Activated T-helper 1 cell treated with anti-CD3 and anti-CD28 coated beads, Interleukin-12 subunit alpha, Interleukin-12 subunit beta, Interleukin-2, Interleukin-4 antibody, amounts not matched to agents 30 ng/mL and 10 ng/mL and 1 ng/mL, durations not matched to agents 14 hours and 24 hours and 36 hours (primary cell): ENCODE measurements at regions not wholly inside any gene's neighbourhood (a gene's known extent, or its start where the extent isn't known, plus 50 kb on each side); places are given as distances from the start of the nearest gene placed in this dataset.
"Not testable (repeated sequence)": the region's sequence is repeated elsewhere in the genome, so short reads cannot be mapped to it uniquely, and the experiment has no call there.

Experiments
- DNase-seq: peaks from one replicate; pipeline ENCODE4 v3.0.0; 2021; ENCODE audit warnings: low spot score
- H3K27ac Mint-ChIP-seq: one replicate; pipeline ENCODE4 v1.8.0; 2021; ENCODE audit warnings: mild to moderate bottlenecking, mixed read lengths
- H3K27me3 Mint-ChIP-seq: one replicate; pipeline ENCODE4 v1.8.0; 2022; ENCODE audit warnings: mild to moderate bottlenecking, moderate library complexity, mixed read lengths; ENCODE audit not compliant: insufficient read depth
- H3K36me3 Mint-ChIP-seq: one replicate; pipeline ENCODE4 v1.8.0; 2021; ENCODE audit warnings: low read depth, mixed read lengths
- H3K4me1 Mint-ChIP-seq: one replicate; pipeline ENCODE4 v1.8.0; 2021; ENCODE audit warnings: low read depth, mixed read lengths
- H3K4me3 Mint-ChIP-seq: one replicate; pipeline ENCODE4 v1.8.0; 2021; ENCODE audit warnings: mild to moderate bottlenecking, moderate library complexity, mixed read lengths
- H3K9me3 Mint-ChIP-seq: one replicate; pipeline ENCODE4 v1.8.0; 2021; ENCODE audit warnings: mixed read lengths
- intact Hi-C: fragments of 100-400 bp; cut with micrococcal nuclease; formaldehyde crosslinking; loops from one replicate; pipeline ENCODE4 v1.15.1; 2024

DNA sequence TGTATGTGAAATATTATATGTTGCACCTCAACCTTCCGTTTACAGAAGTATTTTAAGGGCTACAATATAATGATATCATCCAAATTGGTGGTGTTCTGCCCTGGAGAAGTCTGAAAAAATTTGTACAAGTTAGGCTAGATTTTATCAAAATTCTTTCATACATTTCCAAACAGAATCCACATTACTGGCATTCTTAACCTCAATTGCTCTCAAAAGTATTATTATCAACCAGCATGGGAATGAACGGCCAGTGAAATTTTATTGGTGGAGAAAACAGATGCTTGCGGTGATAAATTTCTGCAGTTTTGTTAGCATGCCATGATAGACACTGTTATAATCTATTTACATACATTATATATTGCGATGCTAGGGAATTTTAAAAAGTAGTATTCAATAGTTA is 88.3 kb upstream of the TFPI start:
- no peaks in the 10 kb centered on the region for H3K36me3 Mint-ChIP-seq
- intact Hi-C loops: no loop called here
- H3K9me3 Mint-ChIP-seq: no peaks in the 10 kb centered on the region
- DNase-seq: no peak
- H3K27me3 Mint-ChIP-seq: no peaks in the 10 kb centered on the region
- H3K4me1 Mint-ChIP-seq: no peaks in the 10 kb centered on the region
- H3K27ac Mint-ChIP-seq: no peak overlapping the region
- H3K4me3 Mint-ChIP-seq: no peak overlapping the region

- Mint-ChIP-seq H3K27ac (no peak overlapping the region), H3K36me3 (no peaks in the 10 kb centered on the region), H3K27me3 (no peaks in the 10 kb centered on the region), H3K4me1 (no peaks in the 10 kb centered on the region), H3K4me3 (no peak overlapping the region), H3K9me3 (no peaks in the 10 kb centered on the region)
- intact Hi-C loops: no loop called here
- DNase-seq: no peak
Measured at GRCh38 chr2:187644486-187644885, 90.3 kb upstream of the TFPI start.

DNA sequence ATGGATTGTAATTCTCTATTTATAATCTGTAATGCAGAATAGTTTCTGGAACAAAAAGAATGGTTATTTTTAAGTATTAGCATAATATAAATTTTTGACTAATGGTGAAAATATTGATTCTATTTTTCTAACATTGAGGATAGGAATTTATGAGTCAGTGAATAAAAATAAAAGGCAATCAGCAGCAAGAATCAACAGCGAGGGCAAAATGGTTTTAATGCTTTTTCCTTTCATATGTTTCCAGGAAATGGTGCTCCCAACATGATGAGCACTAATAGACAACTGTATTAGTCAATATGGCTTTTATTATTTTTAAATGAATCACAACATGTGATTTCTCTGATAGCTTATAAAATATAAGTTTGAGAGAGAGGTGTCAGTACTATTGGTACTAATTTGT is 90.7 kb upstream of the TFPI start:
- Mint-ChIP-seq H3K4me3 (no peak overlapping the region), H3K27ac (no peak overlapping the region), H3K4me1 (no peaks in the 10 kb centered on the region), H3K9me3 (no peaks in the 10 kb centered on the region), H3K36me3 (no peaks in the 10 kb centered on the region), H3K27me3 (no peaks in the 10 kb centered on the region)
- intact Hi-C loops: no loop called here
- DNase-seq: no peak

DNA sequence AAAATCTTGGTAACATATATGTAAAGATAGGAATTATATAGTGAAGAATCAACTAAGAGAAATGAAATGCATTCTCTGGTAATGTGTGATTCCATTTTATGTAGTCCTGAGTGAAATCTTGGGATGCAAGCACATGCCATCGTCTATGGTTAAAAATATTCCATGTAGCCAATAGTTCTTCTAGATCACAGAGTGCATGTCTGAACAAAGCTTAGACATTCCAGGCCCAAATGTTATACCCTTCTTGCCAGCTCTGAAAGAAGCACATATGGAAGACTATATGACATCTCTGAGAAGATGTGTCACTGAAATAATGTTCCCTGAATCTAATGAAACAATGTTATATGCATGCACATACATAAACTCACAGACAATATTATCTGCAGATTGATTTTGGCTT is 92.3 kb upstream of the TFPI start:
- Mint-ChIP-seq H3K27me3 (no peaks in the 10 kb centered on the region), H3K9me3 (no peaks in the 10 kb centered on the region), H3K4me1 (no peaks in the 10 kb centered on the region), H3K36me3 (no peaks in the 10 kb centered on the region), H3K27ac (no peak overlapping the region), H3K4me3 (no peak overlapping the region)
- intact Hi-C loops: no loop called here
- DNase-seq: no peak

DNA sequence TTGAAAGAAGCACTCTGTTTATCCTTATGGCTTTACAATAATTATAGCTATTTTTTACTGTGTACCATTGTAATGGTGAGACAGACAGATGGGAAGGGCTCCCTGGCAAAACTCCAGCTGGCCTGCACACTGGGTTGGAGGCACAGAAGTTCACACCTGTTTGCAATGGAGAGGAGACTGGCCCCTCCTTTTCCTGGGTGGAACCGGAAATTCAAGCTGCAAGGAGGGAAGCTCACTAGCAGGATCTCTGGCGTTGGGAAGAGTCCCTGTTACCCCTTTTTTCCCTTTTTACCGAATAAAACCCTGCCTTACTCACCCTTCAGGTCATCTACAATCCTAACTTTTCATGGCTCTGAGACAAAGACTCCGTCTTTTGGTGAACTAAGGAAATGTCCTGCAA is 100.3 kb upstream of the TFPI start:
- H3K36me3 Mint-ChIP-seq: no peaks in the 10 kb centered on the region
- intact Hi-C loops: no loop called here
- H3K4me3 Mint-ChIP-seq: no peak overlapping the region
- H3K27me3 Mint-ChIP-seq: no peaks in the 10 kb centered on the region
- H3K27ac Mint-ChIP-seq: no peak overlapping the region
- H3K4me1 Mint-ChIP-seq: no peaks in the 10 kb centered on the region
- no peak for DNase-seq
- no peaks in the 10 kb centered on the region for H3K9me3 Mint-ChIP-seq

DNA sequence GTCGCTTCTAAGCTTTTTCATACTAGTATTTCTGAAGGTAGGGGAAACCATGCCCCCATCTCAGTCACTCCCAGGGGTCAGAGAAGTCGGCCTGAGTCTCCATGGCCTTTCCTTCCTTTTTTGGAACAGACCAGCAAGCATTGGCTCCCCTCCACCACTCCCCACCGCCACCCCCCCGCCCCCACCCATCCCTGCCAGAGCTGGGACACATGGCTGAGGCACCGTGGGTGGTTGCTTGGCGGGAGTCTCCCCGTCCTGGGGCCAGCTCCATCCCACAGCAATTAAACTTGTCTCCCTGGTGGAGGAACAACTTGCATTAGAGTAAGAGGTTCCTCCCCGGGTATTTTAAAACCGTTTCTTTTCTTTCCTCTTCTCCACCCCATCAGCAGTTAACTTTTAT is 100.8 kb upstream of the TFPI start:
- H3K27me3 Mint-ChIP-seq: no peaks in the 10 kb centered on the region
- no peak overlapping the region for H3K27ac Mint-ChIP-seq
- intact Hi-C loops: no loop called here
- H3K4me1 Mint-ChIP-seq: no peaks in the 10 kb centered on the region
- H3K4me3 Mint-ChIP-seq: no peak overlapping the region
- DNase-seq: no peak
- H3K36me3 Mint-ChIP-seq: no peaks in the 10 kb centered on the region
- H3K9me3 Mint-ChIP-seq: no peaks in the 10 kb centered on the region

- Mint-ChIP-seq H3K9me3 (no peaks in the 10 kb centered on the region), H3K27ac (no peak overlapping the region), H3K27me3 (no peaks in the 10 kb centered on the region), H3K36me3 (no peaks in the 10 kb centered on the region), H3K4me3 (no peak overlapping the region), H3K4me1 (no peaks in the 10 kb centered on the region)
- intact Hi-C loops: no loop called here
- no peak for DNase-seq
Measured at GRCh38 chr2:187656123-187656522, 101.9 kb upstream of the TFPI start.

- Mint-ChIP-seq H3K36me3 (no peaks in the 10 kb centered on the region), H3K27ac (no peak overlapping the region), H3K9me3 (no peaks in the 10 kb centered on the region), H3K4me1 (no peaks in the 10 kb centered on the region), H3K4me3 (no peak overlapping the region), H3K27me3 (no peaks in the 10 kb centered on the region)
- DNase-seq: no peak
- intact Hi-C loops: no loop called here
Measured at GRCh38 chr2:187658952-187659525, 104.8 kb upstream of the TFPI start.

GRCh38 chr2:187676050-187676449 is 121.8 kb upstream of the TFPI start:
- DNase-seq, H3K27me3 Mint-ChIP-seq, H3K4me1 Mint-ChIP-seq, intact Hi-C loops, H3K36me3 Mint-ChIP-seq, H3K27ac Mint-ChIP-seq, H3K4me3 Mint-ChIP-seq, H3K9me3 Mint-ChIP-seq: not testable (repeated sequence)

DNA sequence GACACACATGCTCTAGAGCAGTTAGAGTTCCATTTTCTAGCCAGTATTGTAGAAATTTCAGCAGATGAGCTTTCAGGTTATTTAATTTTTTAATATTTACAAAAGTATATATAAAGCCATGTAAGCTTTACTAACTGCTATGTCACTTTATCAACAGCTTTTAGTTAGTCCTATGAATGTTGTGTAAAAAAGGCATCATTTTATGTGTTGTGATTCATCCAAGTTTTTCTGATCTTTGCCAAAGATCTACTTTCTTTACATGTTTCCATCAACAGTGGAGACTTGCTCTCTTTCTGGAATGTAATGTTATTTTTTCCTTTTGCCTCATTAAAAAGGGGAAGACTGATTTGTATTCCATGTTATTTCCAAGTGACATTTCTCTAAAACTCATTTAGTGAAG is 125.2 kb upstream of the TFPI start:
- Mint-ChIP-seq H3K4me3 (no peak overlapping the region), H3K4me1 (no peaks in the 10 kb centered on the region), H3K36me3 (no peaks in the 10 kb centered on the region), H3K27me3 (no peaks in the 10 kb centered on the region), H3K27ac (no peak overlapping the region), H3K9me3 (no peaks in the 10 kb centered on the region)
- intact Hi-C loops: no loop called here
- DNase-seq: no peak

- no peaks in the 10 kb centered on the region for H3K9me3 Mint-ChIP-seq
- no peak for DNase-seq
- no peak overlapping the region for H3K27ac Mint-ChIP-seq
- H3K36me3 Mint-ChIP-seq: no peaks in the 10 kb centered on the region
- no peak overlapping the region for H3K4me3 Mint-ChIP-seq
- intact Hi-C loops: no loop called here
- H3K4me1 Mint-ChIP-seq: no peaks in the 10 kb centered on the region
- no peaks in the 10 kb centered on the region for H3K27me3 Mint-ChIP-seq
Measured at GRCh38 chr2:187684174-187684573, 129.9 kb upstream of the TFPI start.

GRCh38 chr2:187686416-187687024 is 132.3 kb upstream of the TFPI start:
- DNase-seq: no peak
- Mint-ChIP-seq H3K9me3 (no peaks in the 10 kb centered on the region), H3K27ac (no peak overlapping the region), H3K36me3 (no peaks in the 10 kb centered on the region), H3K27me3 (no peaks in the 10 kb centered on the region), H3K4me1 (no peaks in the 10 kb centered on the region), H3K4me3 (no peak overlapping the region)
- intact Hi-C loops: no loop called here

DNA sequence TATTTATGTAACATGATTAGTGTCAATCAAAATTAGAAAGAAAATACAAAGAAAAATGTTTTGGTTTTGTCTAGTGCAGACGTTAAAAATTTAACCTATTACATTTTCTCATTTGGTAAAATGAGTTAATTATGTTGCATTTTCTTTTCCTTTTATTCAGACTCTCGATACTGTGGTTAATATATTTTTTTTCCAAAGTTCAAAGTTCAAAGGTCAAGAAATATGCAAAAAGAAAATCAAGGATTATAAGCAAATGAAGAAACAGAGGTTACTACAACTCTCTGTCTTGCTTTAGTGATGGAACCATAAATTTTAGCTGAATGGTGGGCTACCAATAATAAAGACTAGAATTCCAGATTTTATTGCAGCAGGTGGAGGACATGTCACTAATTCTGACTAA is 133.3 kb upstream of the TFPI start:
- DNase-seq: no peak
- Mint-ChIP-seq H3K27me3 (no peaks in the 10 kb centered on the region), H3K36me3 (no peaks in the 10 kb centered on the region), H3K4me1 (no peaks in the 10 kb centered on the region), H3K4me3 (no peak overlapping the region), H3K27ac (no peak overlapping the region), H3K9me3 (no peaks in the 10 kb centered on the region)
- intact Hi-C loops: no loop called here

DNA sequence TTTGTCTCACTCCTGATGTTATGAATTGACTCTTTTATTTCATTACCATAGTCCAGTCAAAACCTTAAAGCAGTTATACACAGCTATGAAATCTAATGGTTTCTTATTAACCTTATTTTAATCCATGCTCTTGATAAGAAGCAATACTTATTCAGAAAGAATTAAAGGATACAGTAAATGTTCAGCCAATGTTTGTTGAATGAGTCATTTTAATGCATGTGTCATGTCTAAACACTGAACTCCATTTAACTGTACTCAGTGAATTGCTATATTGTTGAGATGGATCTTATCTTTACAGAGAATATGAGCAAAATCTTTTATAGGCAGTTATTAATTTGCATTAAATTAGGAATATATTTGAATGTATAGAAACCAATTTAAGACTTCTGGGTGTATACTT is 135.1 kb upstream of the TFPI start:
- Mint-ChIP-seq H3K4me3 (no peak overlapping the region), H3K4me1 (no peaks in the 10 kb centered on the region), H3K27me3 (no peaks in the 10 kb centered on the region), H3K9me3 (no peaks in the 10 kb centered on the region), H3K27ac (no peak overlapping the region), H3K36me3 (no peaks in the 10 kb centered on the region)
- intact Hi-C loops: no loop called here
- DNase-seq: no peak
